PC-3 (cell line): ENCODE measurements at regions not wholly inside any gene's neighbourhood (a gene's known extent, or its start where the extent isn't known, plus 50 kb on each side); places are given as distances from the start of the nearest gene placed in this dataset.
A peak's percentile ranks its signal among the peaks of the same experiment; 100 is the strongest.
"Not testable (repeated sequence)": the region's sequence is repeated elsewhere in the genome, so short reads cannot be mapped to it uniquely, and the experiment has no call there.

ENCODE experiments used
- ATAC-seq: fragments of 200-7000 bp; cut with Tn5 transposase; 2 replicates; pipeline ENCODE4 v1.9.1; 2020; ENCODE audit warnings: mild to moderate bottlenecking, moderate library complexity
- BruUV-seq: library from RNA; stranded (reverse); fragments of 400-500 nt; replicated peaks from 2 replicates; lab custom pipeline; 2021; lab: Mats Ljungman, UMichigan
- CTCF ChIA-PET: fragments of 300-600 bp; sonication (Branson Sonifier 250); formaldehyde crosslinking; loops from one replicate; lab custom pipeline; 2022; ENCODE audit warnings: antibody characterized with exemption; lab: Charles Lee
- POLR2A ChIA-PET: fragments of 300-600 bp; sonication (Branson Sonifier 250); formaldehyde crosslinking; loops from one replicate; lab custom pipeline; 2022; ENCODE audit warnings: antibody characterized with exemption; ENCODE audit not compliant: unreplicated experiment; lab: Charles Lee
- DNase-seq: peaks from one replicate; pipeline ENCODE4 v3.0.0-alpha.2; 2015
- H2AFZ ChIP-seq: fragments of 300-600 bp; sonication (generic); 2 replicates; pipeline ENCODE4 v1.6.0; 2016; ENCODE audit warnings: antibody characterized with exemption, low read length
- H3F3A ChIP-seq: fragments of 300-600 bp; sonication (generic); one replicate; pipeline ENCODE4 v1.6.0; 2017; ENCODE audit warnings: antibody characterized with exemption, low read length, control low read depth, mild to moderate bottlenecking; ENCODE audit not compliant: unreplicated experiment
- H3K27ac ChIP-seq: fragments of 300-600 bp; sonication (generic); 2 replicates; pipeline ENCODE4 v1.5.1; 2016; ENCODE audit warnings: mild to moderate bottlenecking, low read length
- H3K27me3 ChIP-seq: fragments of 300-600 bp; sonication (generic); 2 replicates; pipeline ENCODE4 v1.6.1; 2016; ENCODE audit warnings: low read length, mixed read lengths
- H3K36me3 ChIP-seq: fragments of 300-600 bp; sonication (generic); 2 replicates; pipeline ENCODE4 v1.6.1; 2016; ENCODE audit warnings: low read depth, mixed run types, low read length, mixed read lengths
- H3K4me1 ChIP-seq: fragments of 300-600 bp; sonication (generic); 2 replicates; pipeline ENCODE4 v1.5.1; 2016; ENCODE audit warnings: low read length; ENCODE audit not compliant: insufficient read depth
- H3K4me2 ChIP-seq: fragments of 300-600 bp; sonication (generic); 2 replicates; pipeline ENCODE4 v1.6.0; 2016; ENCODE audit warnings: low read length
- H3K4me3 ChIP-seq: fragments of 300-600 bp; sonication (generic); 2 replicates; pipeline ENCODE4 v1.5.1; 2016; ENCODE audit warnings: mild to moderate bottlenecking, low read length, mixed read lengths
- H3K79me2 ChIP-seq: fragments of 300-600 bp; sonication (generic); 2 replicates; pipeline ENCODE4 v1.6.1; 2017; ENCODE audit warnings: low read length, mixed read lengths
- H3K9ac ChIP-seq: fragments of 300-600 bp; sonication (generic); 2 replicates; pipeline ENCODE4 v1.6.0; 2016; ENCODE audit warnings: mild to moderate bottlenecking, low read length
- H3K9me2 ChIP-seq: fragments of 300-600 bp; sonication (generic); replicated peaks from 2 replicates; pipeline ENCODE4 v1.6.1; 2016; ENCODE audit warnings: mixed run types, low read length, mixed read lengths
- H3K9me3 ChIP-seq: fragments of 300-600 bp; sonication (generic); 2 replicates; pipeline ENCODE4 v1.6.1; 2016; ENCODE audit warnings: low read length, mixed read lengths
- H4K20me1 ChIP-seq: fragments of 300-600 bp; sonication (generic); 2 replicates; pipeline ENCODE4 v1.6.1; 2016; ENCODE audit warnings: low read length, mixed read lengths
- EZH2 ChIP-seq: fragments of 300-600 bp; sonication (generic); IDR thresholded peaks from one replicate; pipeline ENCODE4 v1.6.1; 2017; ENCODE audit warnings: antibody characterized with exemption, mild to moderate bottlenecking, low read length; ENCODE audit not compliant: unreplicated experiment
- EZH2phosphoT487 ChIP-seq: fragments of 300-600 bp; sonication (generic); IDR thresholded peaks from 2 replicates; pipeline ENCODE4 v1.6.1; 2018; ENCODE audit warnings: mild to moderate bottlenecking, antibody characterized with exemption, low read length, borderline replicate concordance
- intact Hi-C: fragments of 100-400 bp; cut with micrococcal nuclease; formaldehyde crosslinking; loops from 2 replicates; pipeline ENCODE4 v1.9.0; 2023
- TF ChIP-seq, protein P1 (sequence below): fragments of 300-600 bp; sonication (generic); conservative IDR thresholded peaks from 2 replicates; pipeline ENCODE4 v1.5.1; 2017; ENCODE audit warnings: antibody characterized with exemption, low read depth, mild to moderate bottlenecking, low read length

DNA sequence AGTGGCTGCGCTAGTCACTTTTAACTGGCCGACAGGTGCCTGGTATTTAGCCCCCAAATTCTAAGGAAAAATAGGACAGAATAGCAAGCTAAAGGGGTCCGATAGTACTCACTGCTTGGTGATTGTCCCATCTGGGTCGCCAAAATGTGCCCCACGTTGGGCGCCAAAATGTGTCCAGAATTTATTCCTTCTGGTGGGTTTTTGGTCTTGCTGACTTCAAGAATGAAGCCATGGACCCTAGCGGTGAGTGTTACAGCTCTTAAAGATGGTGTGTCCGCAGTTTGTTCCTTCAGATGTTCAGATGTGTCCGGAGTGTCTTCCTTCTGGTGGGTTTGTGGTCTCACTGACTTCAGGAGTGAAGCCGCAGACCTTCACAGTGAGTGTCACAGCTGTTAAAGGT is 144.8 kb upstream of the XIRP2 start:
- DNase-seq, H3K9me3 ChIP-seq, H3K9ac ChIP-seq, H3K27me3 ChIP-seq, H3F3A ChIP-seq, CTCF ChIA-PET, H3K4me3 ChIP-seq, H3K79me2 ChIP-seq, H3K27ac ChIP-seq, BruUV-seq, H4K20me1 ChIP-seq, H3K9me2 ChIP-seq, H3K4me1 ChIP-seq, H3K4me2 ChIP-seq, ATAC-seq, H3K36me3 ChIP-seq, POLR2A ChIA-PET, intact Hi-C loops, H2AFZ ChIP-seq: not testable (repeated sequence)

DNA sequence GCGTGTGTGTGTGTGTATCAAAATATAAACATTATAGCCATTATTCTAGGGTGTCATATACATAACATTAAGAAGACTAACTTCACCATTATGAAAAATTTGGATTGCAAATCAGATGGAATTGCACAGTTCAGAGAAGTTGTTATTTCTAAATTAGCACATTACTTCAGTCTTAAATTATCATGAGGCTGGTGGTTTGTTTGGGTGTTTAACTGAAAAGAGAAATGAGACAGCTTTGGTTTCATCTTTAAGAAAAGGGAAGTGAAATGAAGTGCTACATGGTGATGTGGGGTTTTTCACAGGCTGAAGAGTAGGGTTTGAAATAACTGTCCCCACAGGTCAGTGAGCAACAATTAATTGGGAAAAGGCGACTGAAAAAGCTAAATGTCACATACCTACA is 161.2 kb upstream of the XIRP2 start:
- Histone ChIP-seq H3K27me3 (0 out of 2 replicates have a peak, but pooled peaks cover 6% of the 10 kb centered on the region), H3K4me1 (no peaks in the 10 kb centered on the region), H3K79me2 (no peaks in the 10 kb centered on the region), H3K9ac (no peak overlapping the region), H3F3A (no peaks in the 10 kb centered on the region), H3K27ac (no peak overlapping the region), H3K36me3 (no peaks in the 10 kb centered on the region), H2AFZ (no peak overlapping the region), H3K9me3 (no peaks in the 10 kb centered on the region), H3K4me2 (no peak overlapping the region), H3K4me3 (no peak overlapping the region), H4K20me1 (no peaks in the 10 kb centered on the region), H3K9me2 (no peaks in the 10 kb centered on the region)
- TF ChIP-seq EZH2phosphoT487 (no peak), EZH2 (no peak)
- TF ChIP-seq, protein P1, sequence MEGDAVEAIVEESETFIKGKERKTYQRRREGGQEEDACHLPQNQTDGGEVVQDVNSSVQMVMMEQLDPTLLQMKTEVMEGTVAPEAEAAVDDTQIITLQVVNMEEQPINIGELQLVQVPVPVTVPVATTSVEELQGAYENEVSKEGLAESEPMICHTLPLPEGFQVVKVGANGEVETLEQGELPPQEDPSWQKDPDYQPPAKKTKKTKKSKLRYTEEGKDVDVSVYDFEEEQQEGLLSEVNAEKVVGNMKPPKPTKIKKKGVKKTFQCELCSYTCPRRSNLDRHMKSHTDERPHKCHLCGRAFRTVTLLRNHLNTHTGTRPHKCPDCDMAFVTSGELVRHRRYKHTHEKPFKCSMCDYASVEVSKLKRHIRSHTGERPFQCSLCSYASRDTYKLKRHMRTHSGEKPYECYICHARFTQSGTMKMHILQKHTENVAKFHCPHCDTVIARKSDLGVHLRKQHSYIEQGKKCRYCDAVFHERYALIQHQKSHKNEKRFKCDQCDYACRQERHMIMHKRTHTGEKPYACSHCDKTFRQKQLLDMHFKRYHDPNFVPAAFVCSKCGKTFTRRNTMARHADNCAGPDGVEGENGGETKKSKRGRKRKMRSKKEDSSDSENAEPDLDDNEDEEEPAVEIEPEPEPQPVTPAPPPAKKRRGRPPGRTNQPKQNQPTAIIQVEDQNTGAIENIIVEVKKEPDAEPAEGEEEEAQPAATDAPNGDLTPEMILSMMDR = no peak
- ChIA-PET POLR2A (no interaction called here), CTCF (no interaction called here)
- DNase-seq = no peak
- intact Hi-C loops = loop anchor here (10.0 kb wide), 1 partner anchor 248 kb away; no protein-coding TSS in a partner anchor
- no peak for ATAC-seq
- BruUV-seq = no TSS peak

DNA sequence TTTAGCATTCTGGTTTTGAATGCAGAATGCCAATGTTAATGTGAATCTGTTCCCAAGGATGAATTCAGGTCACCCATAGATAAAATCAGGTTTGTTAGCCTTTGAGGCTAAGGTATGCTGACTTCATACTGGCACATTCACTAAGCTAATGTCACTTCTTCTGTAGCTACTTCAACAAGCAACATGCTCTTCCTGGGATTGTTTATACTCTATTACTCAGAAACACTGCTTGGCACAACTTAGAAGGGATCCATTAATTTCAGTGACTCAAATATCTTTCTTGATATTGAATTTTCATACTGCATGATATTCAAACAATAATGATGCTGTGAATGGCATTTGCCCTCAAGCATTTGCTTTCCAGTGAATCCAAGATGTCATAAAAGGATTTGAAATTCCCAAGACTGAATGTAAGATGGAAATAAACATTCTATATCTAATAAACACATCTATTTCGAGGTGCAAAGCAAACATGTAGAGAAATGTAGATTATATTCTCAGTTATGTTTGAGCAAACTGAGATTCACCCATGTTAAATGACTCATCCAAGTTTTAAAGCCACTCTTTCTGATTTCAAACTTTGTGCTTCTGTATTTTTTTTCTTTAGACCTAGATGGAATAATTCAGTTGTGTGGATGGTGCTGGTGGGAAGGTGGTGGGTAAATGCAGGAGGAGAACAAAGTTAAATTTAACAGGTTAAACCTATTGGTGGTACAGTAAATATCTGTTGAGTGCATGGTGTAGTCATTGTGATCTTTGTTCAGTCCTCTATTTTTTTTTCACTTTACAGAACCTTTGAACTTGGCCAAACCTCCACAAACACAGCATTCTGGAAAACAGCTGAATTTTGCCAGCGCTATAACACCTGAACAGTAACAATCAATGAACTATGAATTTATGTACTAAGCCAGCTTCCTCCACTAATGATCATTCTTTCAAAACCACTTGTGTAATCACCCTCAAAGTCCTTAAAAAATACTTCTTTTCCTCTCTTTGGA is 162.1 kb upstream of the XIRP2 start:
- Histone ChIP-seq H3K79me2 (no peaks in the 10 kb centered on the region), H3F3A (no peaks in the 10 kb centered on the region), H3K9me3 (no peaks in the 10 kb centered on the region), H4K20me1 (no peaks in the 10 kb centered on the region), H3K27ac (0 out of 2 replicates have a peak overlapping the region, but pooled peaks have one; percentile 6), H3K4me3 (no peak overlapping the region), H3K9me2 (no peaks in the 10 kb centered on the region), H3K4me2 (no peak overlapping the region), H2AFZ (no peak overlapping the region), H3K4me1 (no peaks in the 10 kb centered on the region), H3K9ac (no peak overlapping the region), H3K27me3 (0 out of 2 replicates have a peak, but pooled peaks cover 6% of the 10 kb centered on the region), H3K36me3 (no peaks in the 10 kb centered on the region)
- ChIA-PET CTCF (interaction anchor here (0.6 kb wide), 1 partner anchor 100 kb away, joined by 5 read pairs; no protein-coding TSS in a partner anchor), POLR2A (interaction anchor here (0.6 kb wide), 2 partner anchors 36 to 114 kb away, joined by 3 to 4 read pairs; no protein-coding TSS in a partner anchor)
- DNase-seq = peak; percentile 20
- ATAC-seq = peak; percentile 95
- intact Hi-C loops = loop anchor here (10.0 kb wide), 1 partner anchor 249 kb away; no protein-coding TSS in a partner anchor
- no TSS peak for BruUV-seq
- TF ChIP-seq EZH2 = no peak
